Heart left ventricle (tissue), 16 donors: ENCODE measurements at regions not wholly inside any gene's neighbourhood (a gene's known extent, or its start where the extent isn't known, plus 50 kb on each side); places are given as distances from the start of the nearest gene placed in this dataset.

ENCODE experiments used
- ATAC-seq, 4 donors: fragments of 200-7000 bp; cut with Tn5 transposase; one replicate each; pipeline ENCODE4 v1.9.1; 2020 to 2022; ENCODE audit warnings: moderate library complexity in 4 of 4, mild to moderate bottlenecking in 3 of 4, moderate number of reproducible peaks in 1 of 4
- DNase-seq, 5 donors: peaks; one replicate each; pipeline ENCODE4 v3.0.0-alpha.2; 2020
- H3K27ac ChIP-seq, 12 donors: fragments of 200-600 bp; sonication (generic) in 4 of 12; one replicate each; pipeline versions ENCODE4 v1.5.0 to v1.8.0; 2016 to 2022; ENCODE audit warnings: mild to moderate bottlenecking in 2 of 12
- H3K27me3 ChIP-seq, 9 donors: fragments of 200-600 bp; sonication (generic) in 2 of 9; one replicate each; pipeline versions ENCODE4 v1.5.1 to v1.8.0; 2016 to 2022; ENCODE audit warnings: mild to moderate bottlenecking in 3 of 9
- H3K36me3 ChIP-seq, 9 donors: fragments of 200-600 bp; sonication (generic) in 2 of 9; one replicate each; pipeline versions ENCODE4 v1.5.0 to v1.8.0; 2018 to 2022; ENCODE audit warnings: mild to moderate bottlenecking in 2 of 9
- H3K4me1 ChIP-seq, 12 donors: fragments of 200-600 bp; sonication (generic) in 4 of 12; one replicate each; pipeline versions ENCODE4 v1.5.0 to v1.8.0; 2016 to 2022; ENCODE audit warnings: mild to moderate bottlenecking in 3 of 12
- H3K4me3 ChIP-seq, 12 donors: fragments of 200-600 bp; sonication (generic) in 4 of 12; one replicate each; pipeline versions ENCODE4 v1.5.0 to v1.8.0; 2017 to 2022; ENCODE audit warnings: mild to moderate bottlenecking in 9 of 12, moderate library complexity in 4 of 12
- H3K9me3 ChIP-seq, 12 donors: fragments of 200-600 bp; sonication (generic) in 4 of 12; one replicate each; pipeline versions ENCODE4 v1.5.0 to v1.8.0; 2016 to 2022; ENCODE audit warnings: mild to moderate bottlenecking in 1 of 12
- POLR2A ChIP-seq, 2 donors: fragments of 450-650 bp; IDR thresholded peaks; one replicate each; pipeline ENCODE4 v1.6.1; 2017; ENCODE audit warnings: antibody characterized with exemption in 2 of 2, mild to moderate bottlenecking in 2 of 2, moderate library complexity in 2 of 2
- WGBS, 4 donors: extraction: QIAGEN DNeasy Blood & Tissue Kit in 2 of 4; methylation state at CpG; one replicate each; pipeline versions ENCODE4 v1.1.5 to v1.1.7; 2013 to 2018; 5-methylcytosine and 5-hydroxymethylcytosine counted together
- intact Hi-C, 10 donors: fragments of 100-400 bp; cut with DNase I; formaldehyde crosslinking; loops; one replicate each; pipeline versions ENCODE4 v1.11.1 to v1.14.2; 2022
- TF ChIP-seq, protein P1 (sequence below), 12 donors: fragments of 200-600 bp; sonication (generic) in 4 of 12; IDR thresholded peaks; one replicate each; pipeline versions ENCODE4 v1.5.0 to v1.8.0; 2018 to 2022; ENCODE audit warnings: antibody characterized with exemption in 12 of 12, mild to moderate bottlenecking in 5 of 12
- donor health status: ischemic (EF 13 %, LVEDD 7.1; RV severe dilation, severe dysfunction).
- donor health status: healthy with polysubstance abuse.
- donor health status: DM: no; HTN: yes; CAD: no.
- donor health status: DM: no; HTN: no; CAD: no.
- donor health status: ischemic (EF 25% LVEDD 6.9; RV normal size, moderate dysfunction).
- donor health status: ischemic (EF 25% LVEDD 5.7; RV mildly dilated, moderate dysfunction).
- donor health status: healthy.
- donor health status: DM: yes; HTN: yes; CAD: no.
- donor health status: ischemic (EF 35%, LVEDD 5.7; RV mildly dilated, moderate dysfunction).
- donor health status: nonischemic (EF 11% LVEDD 7.7; RV severe dilation, severe dysfunction).
- donor health status: DM: yes; HTN: yes; CAD: no.
- donor health status: PGD.
- donor health status: ischemic (EF 29% LVEDD 5.4; RV normal size, mild dysfunction).
- donor health status: nonischemic (EF 23%, LVEDD 6.1; RV moderate dilation, normal function).

DNA sequence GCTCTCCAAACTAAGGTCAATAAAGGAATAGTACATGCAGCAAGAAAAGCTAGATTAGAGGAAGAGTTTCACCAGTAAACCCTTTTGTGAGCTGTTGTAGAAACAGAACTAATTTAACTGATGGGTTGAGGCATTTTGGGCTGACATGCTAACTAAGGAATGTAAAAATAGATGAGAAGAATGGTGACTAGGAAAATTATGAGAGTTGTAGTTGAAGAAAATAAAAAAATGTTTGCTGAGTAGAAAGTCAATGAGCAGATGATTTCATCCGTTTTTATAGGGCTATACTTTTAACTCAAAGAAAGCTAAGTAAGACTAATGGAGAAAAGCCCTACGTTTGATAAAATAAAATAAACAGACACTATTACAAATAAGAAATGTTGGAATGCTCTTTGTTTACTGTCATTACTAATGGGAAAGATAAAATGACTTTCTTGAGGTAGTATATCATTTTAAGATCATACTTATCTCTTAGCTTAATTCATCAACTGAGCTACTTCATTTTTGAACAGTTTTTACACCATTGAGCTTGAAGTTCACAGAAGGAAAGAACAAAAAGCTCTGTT, 209.4 kb upstream of the DPH6 start:
- no peak for ATAC-seq
- no peak for DNase-seq
- no peak overlapping the region for H3K27ac ChIP-seq
- H3K9me3 ChIP-seq: no peaks in the 10 kb centered on the region
- no peak overlapping the region for H3K4me3 ChIP-seq
- WGBS, 4 donors: 75 to 83% (median 80%) methylated on average over 2 of the region's 2 CpGs
- H3K4me1 ChIP-seq: peaks cover 0 to 21% (median 0%) of the 10 kb centered on the region in 12 donors
- H3K36me3 ChIP-seq: no peaks in the 10 kb centered on the region
- TF ChIP-seq, protein P1, sequence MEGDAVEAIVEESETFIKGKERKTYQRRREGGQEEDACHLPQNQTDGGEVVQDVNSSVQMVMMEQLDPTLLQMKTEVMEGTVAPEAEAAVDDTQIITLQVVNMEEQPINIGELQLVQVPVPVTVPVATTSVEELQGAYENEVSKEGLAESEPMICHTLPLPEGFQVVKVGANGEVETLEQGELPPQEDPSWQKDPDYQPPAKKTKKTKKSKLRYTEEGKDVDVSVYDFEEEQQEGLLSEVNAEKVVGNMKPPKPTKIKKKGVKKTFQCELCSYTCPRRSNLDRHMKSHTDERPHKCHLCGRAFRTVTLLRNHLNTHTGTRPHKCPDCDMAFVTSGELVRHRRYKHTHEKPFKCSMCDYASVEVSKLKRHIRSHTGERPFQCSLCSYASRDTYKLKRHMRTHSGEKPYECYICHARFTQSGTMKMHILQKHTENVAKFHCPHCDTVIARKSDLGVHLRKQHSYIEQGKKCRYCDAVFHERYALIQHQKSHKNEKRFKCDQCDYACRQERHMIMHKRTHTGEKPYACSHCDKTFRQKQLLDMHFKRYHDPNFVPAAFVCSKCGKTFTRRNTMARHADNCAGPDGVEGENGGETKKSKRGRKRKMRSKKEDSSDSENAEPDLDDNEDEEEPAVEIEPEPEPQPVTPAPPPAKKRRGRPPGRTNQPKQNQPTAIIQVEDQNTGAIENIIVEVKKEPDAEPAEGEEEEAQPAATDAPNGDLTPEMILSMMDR (IDR thresholded peaks at IDR 0.05): no peak
- TF ChIP-seq POLR2A (IDR thresholded peaks at IDR 0.05): no peak
- intact Hi-C loops: loop anchor here in 5 of 10 donors (10.0 kb wide), 3 partner anchors 159 to 739 kb away; no protein-coding TSS in a partner anchor
- no peaks in the 10 kb centered on the region for H3K27me3 ChIP-seq

- Histone ChIP-seq H3K4me3 (no peak overlapping the region), H3K27ac (no peak overlapping the region), H3K27me3 (no peaks in the 10 kb centered on the region), H3K4me1 (peaks cover 0 to 16% (median 0%) of the 10 kb centered on the region in 12 donors), H3K36me3 (no peaks in the 10 kb centered on the region), H3K9me3 (no peaks in the 10 kb centered on the region)
- WGBS, 4 donors: 56 to 78% (median 59%) methylated on average over 3 of the region's 3 CpGs
- DNase-seq: no peak
- no peak for ATAC-seq
- TF ChIP-seq, protein P1 (IDR thresholded peaks at IDR 0.05): no peak
- no peak for TF ChIP-seq POLR2A (IDR thresholded peaks at IDR 0.05)
- intact Hi-C loops: loop anchor here in 5 of 10 donors (10.0 kb wide), 3 partner anchors 158 to 738 kb away; no protein-coding TSS in a partner anchor
These were observed 210.7 kb upstream of the DPH6 start for GRCh38 chr15:35756623-35757022.

DNA sequence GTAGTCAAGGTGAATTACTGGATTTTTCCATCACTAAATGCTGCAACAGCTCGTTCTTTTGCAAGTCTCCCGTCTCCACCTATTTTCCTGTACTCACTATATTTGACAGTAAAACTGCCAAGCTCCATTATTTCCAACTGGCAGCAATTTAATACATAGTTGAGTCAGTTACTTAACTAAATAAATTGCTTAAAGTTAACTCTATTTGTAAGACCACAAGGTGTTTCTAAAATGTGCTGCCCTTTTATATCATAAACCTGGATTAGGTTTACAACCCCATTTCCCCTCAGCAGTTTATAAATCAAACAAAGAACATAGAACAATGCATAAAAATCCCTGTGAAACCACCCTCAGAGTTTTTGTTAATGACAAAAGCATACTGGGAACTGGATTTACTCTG, 211.4 kb upstream of the DPH6 start:
- ATAC-seq: no peak
- Histone ChIP-seq H3K27me3 (no peaks in the 10 kb centered on the region), H3K4me1 (peaks cover 0 to 13% (median 0%) of the 10 kb centered on the region in 12 donors), H3K4me3 (no peak overlapping the region), H3K36me3 (no peaks in the 10 kb centered on the region), H3K9me3 (no peaks in the 10 kb centered on the region), H3K27ac (no peak overlapping the region)
- intact Hi-C loops: loop anchor here in 5 of 10 donors (10.0 kb wide), 3 partner anchors 157 to 737 kb away; no protein-coding TSS in a partner anchor
- no peak for DNase-seq
- 73 to 84% (median 79%) methylated on average over 2 of the region's 2 CpGs for WGBS, 4 donors
- TF ChIP-seq POLR2A (IDR thresholded peaks at IDR 0.05): no peak
- TF ChIP-seq, protein P1 (IDR thresholded peaks at IDR 0.05): no peak

DNA sequence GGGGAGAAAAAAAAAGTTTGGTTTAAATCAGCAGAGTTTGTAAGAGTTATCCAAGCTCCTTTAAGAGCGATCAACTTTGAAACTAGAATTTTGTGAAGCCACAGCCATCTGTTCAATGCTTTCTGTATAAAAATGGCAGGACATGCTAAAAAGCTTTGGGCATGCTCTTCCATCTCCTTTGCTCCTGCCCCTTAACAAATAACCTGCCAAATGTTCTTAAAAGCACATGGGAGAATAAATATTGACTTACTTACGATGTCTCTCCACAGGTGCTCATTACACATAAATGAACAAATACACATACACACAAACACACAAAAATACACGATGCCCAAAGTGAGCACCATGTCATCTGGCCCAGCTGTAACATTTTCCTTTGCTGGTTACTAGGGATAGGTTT, 211.8 kb upstream of the DPH6 start:
- Histone ChIP-seq H3K9me3 (no peaks in the 10 kb centered on the region), H3K4me3 (no peak overlapping the region), H3K27me3 (no peaks in the 10 kb centered on the region), H3K36me3 (no peaks in the 10 kb centered on the region), H3K4me1 (peaks cover 0 to 13% (median 0%) of the 10 kb centered on the region in 12 donors), H3K27ac (no peak overlapping the region)
- intact Hi-C loops: loop anchor here in 5 of 10 donors (10.0 kb wide), 3 partner anchors 157 to 737 kb away; no protein-coding TSS in a partner anchor
- ATAC-seq (no peak), DNase-seq (no peak)
- TF ChIP-seq POLR2A (IDR thresholded peaks at IDR 0.05): no peak
- TF ChIP-seq, protein P1 (IDR thresholded peaks at IDR 0.05): no peak
- WGBS, 4 donors: 85 to 88% (median 87%) methylated on average over 3 of the region's 3 CpGs
